Endothelial cell of umbilical vein (primary cell): ENCODE measurements at regions not wholly inside any gene's neighbourhood (a gene's known extent, or its start where the extent isn't known, plus 50 kb on each side); places are given as distances from the start of the nearest gene placed in this dataset.

ENCODE experiments used
- BruUV-seq: library from RNA; stranded (reverse); fragments of 400-500 nt; replicated peaks from 2 replicates; lab custom pipeline; 2021; lab: Mats Ljungman, UMichigan
- CTCF ChIA-PET: fragments of 300-600, 350-600 bp; sonication (Branson Sonifier 250); formaldehyde crosslinking; loops from one replicate; lab custom pipeline; 2021; ENCODE audit warnings: antibody characterized with exemption, inconsistent platforms; lab: Charles Lee
- POLR2A ChIA-PET: fragments of 300-600, 350-600 bp; sonication (Branson Sonifier 250); formaldehyde crosslinking; loops from one replicate; lab custom pipeline; 2021; ENCODE audit warnings: antibody characterized with exemption, inconsistent platforms; lab: Charles Lee
- DNase-seq: peaks from one replicate; pipeline ENCODE4 v3.0.0-alpha.2; 2011; ENCODE audit warnings: low read depth, low spot score
- FAIRE-seq: peaks from 2 replicates; lab custom pipeline; 2011; peaks lifted over from hg19 to GRCh38; lab: Jason Lieb, UNC
- H2AFZ ChIP-seq: 2 replicates; pipeline ENCODE4 v1.6.0; 2012; ENCODE audit warnings: low read depth, low read length, control low read depth, inconsistent platforms
- H3K27ac ChIP-seq: 2 replicates; pipeline ENCODE4 v1.5.1; 2011; ENCODE audit warnings: low read depth, mild to moderate bottlenecking, control low read depth, low read length, moderate library complexity; ENCODE audit not compliant: insufficient read depth
- H3K27me3 ChIP-seq, 2 experiments: 2 replicates each; pipeline versions ENCODE4 v1.6.0 to v1.6.1; 2011; ENCODE audit warnings: low read length in 2 of 2, mixed read lengths in 1 of 2; ENCODE audit not compliant: control insufficient read depth in 2 of 2, insufficient read depth in 2 of 2
- H3K36me3 ChIP-seq, 2 experiments: 2 replicates in 1 of 2; 3 replicates in 1 of 2; pipeline ENCODE4 v1.5.1; 2011; ENCODE audit warnings: low read length in 2 of 2, mild to moderate bottlenecking in 1 of 2, moderate library complexity in 1 of 2; ENCODE audit not compliant: control insufficient read depth in 2 of 2, insufficient read depth in 2 of 2; ENCODE audit errors: extremely low read depth in 1 of 2
- H3K4me1 ChIP-seq: 3 replicates; pipeline ENCODE4 v1.5.1; 2011; ENCODE audit warnings: mild to moderate bottlenecking, low read length; ENCODE audit not compliant: control insufficient read depth, insufficient read depth; ENCODE audit errors: extremely low read depth
- H3K4me2 ChIP-seq: 2 replicates; pipeline ENCODE4 v1.6.1; 2011; ENCODE audit warnings: low read length, control low read depth, mixed read lengths; ENCODE audit not compliant: insufficient read depth
- H3K4me3 ChIP-seq, 3 experiments: fragments of 200-600 bp in 1 of 3; sonication (generic), shearing (Covaris generic) in 1 of 3; replicated peaks in 1 of 3; 2 replicates each; pipeline ENCODE4 v1.5.1; 2011 to 2016; ENCODE audit warnings: control low read depth in 3 of 3, low read length in 3 of 3, mild to moderate bottlenecking in 2 of 3, inconsistent platforms in 1 of 3, low read depth in 1 of 3, moderate library complexity in 1 of 3; ENCODE audit not compliant: insufficient read depth in 1 of 3
- H3K79me2 ChIP-seq: 2 replicates; pipeline ENCODE4 v1.6.0; 2012; ENCODE audit warnings: low read length, inconsistent platforms; ENCODE audit not compliant: control insufficient read depth, insufficient read depth
- H3K9ac ChIP-seq: replicated peaks from 2 replicates; pipeline ENCODE3; 2011; ENCODE audit warnings: low read length, control low read depth; ENCODE audit not compliant: insufficient read depth; ENCODE audit errors: extremely low read depth
- H3K9me1 ChIP-seq: replicated peaks from 3 replicates; pipeline ENCODE4 v1.6.0; 2011; ENCODE audit warnings: mild to moderate bottlenecking, low read length; ENCODE audit not compliant: control insufficient read depth, insufficient read depth; ENCODE audit errors: extremely low read depth
- H3K9me3 ChIP-seq: replicated peaks from 2 replicates; pipeline ENCODE4 v1.5.1; 2012; ENCODE audit warnings: low read length, inconsistent platforms; ENCODE audit not compliant: control insufficient read depth, insufficient read depth
- H4K20me1 ChIP-seq: replicated peaks from 2 replicates; pipeline ENCODE3; 2011; ENCODE audit warnings: mild to moderate bottlenecking, low read length; ENCODE audit not compliant: control insufficient read depth, insufficient read depth; ENCODE audit errors: extremely low read depth
- EZH2 ChIP-seq: IDR thresholded peaks from 2 replicates; pipeline ENCODE4 v1.6.1; 2012; ENCODE audit warnings: borderline replicate concordance, low read depth, mild to moderate bottlenecking, moderate library complexity, low read length, inconsistent platforms; ENCODE audit not compliant: severe bottlenecking
- FOS ChIP-seq: IDR thresholded peaks from 2 replicates; pipeline ENCODE4 v1.6.1; 2011; ENCODE audit warnings: mild to moderate bottlenecking, low read length, moderate library complexity, borderline replicate concordance; ENCODE audit not compliant: insufficient read depth
- GATA2 ChIP-seq: IDR thresholded peaks from 2 replicates; pipeline ENCODE4 v1.7.0; 2011; ENCODE audit warnings: low read depth, mild to moderate bottlenecking, moderate library complexity, mixed read lengths, low read length; ENCODE audit not compliant: insufficient read length, insufficient read depth
- JUN ChIP-seq: IDR thresholded peaks from 2 replicates; pipeline ENCODE4 v1.6.1; 2011; ENCODE audit warnings: borderline replicate concordance, low read depth; ENCODE audit not compliant: insufficient read length, insufficient read depth
- MYC ChIP-seq: IDR thresholded peaks from one replicate; pipeline ENCODE4 v1.6.1; 2011; ENCODE audit warnings: mild to moderate bottlenecking, low read depth, low read length
- POLR2A ChIP-seq: IDR thresholded peaks from 2 replicates; pipeline ENCODE4 v1.6.1; 2012; ENCODE audit warnings: low read depth, mild to moderate bottlenecking, control low read depth, low read length
- POLR2AphosphoS5 ChIP-seq: IDR thresholded peaks from 2 replicates; pipeline ENCODE4 v1.6.1; 2012; ENCODE audit warnings: low read depth, mild to moderate bottlenecking, control low read depth, low read length, moderate library complexity; ENCODE audit not compliant: insufficient read depth
- dilution Hi-C: fragments of 300-500 bp; cut with MboI; formaldehyde crosslinking; loops from one replicate; pipeline ENCODE4 v1.15.0; 2019; ENCODE audit warnings: low sequenced_read_pairs; ENCODE audit not compliant: extremely low pct_ligation_motif_present
- intact Hi-C: fragments of 100-400 bp; cut with micrococcal nuclease; formaldehyde crosslinking; loops from one replicate; pipeline ENCODE4 v1.10.0; 2022
- TF ChIP-seq, protein P1 (sequence below), 2 donors: IDR thresholded peaks; 1 replicate in 1 of 2; 2 replicates in 1 of 2; pipeline ENCODE4 v1.5.1; 2011; ENCODE audit warnings: low read length in 2 of 2, mild to moderate bottlenecking in 2 of 2, moderate library complexity in 2 of 2, control low read depth in 1 of 2, inconsistent platforms in 1 of 2, low read depth in 1 of 2; ENCODE audit not compliant: insufficient read depth in 1 of 2; ENCODE audit errors: extremely low read depth in 1 of 2
- TF ChIP-seq, protein P2 (sequence below): IDR thresholded peaks from 2 replicates; pipeline ENCODE4 v1.6.1; 2011; ENCODE audit not compliant: insufficient read depth, insufficient read length

DNA sequence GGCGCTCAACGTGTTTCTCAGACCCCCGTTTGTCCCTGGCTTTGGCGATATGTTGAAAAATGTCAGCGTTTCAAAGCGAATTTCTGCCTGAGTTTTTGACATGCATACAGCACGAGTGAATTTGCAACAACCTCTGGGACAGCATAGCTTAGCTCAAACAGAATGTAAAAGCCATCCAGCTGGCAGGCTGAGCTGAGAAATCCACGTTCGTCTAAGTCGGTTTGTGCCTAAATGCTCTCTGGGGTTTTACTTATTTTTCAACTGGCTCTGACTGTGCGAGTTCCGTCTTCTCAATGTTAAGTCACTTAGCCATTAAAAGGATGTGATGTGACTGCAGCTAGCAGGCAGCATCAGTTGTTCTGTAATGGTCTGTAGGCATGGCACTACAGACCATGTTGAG is 243.5 kb upstream of the SLCO3A1 start:
- ChIA-PET CTCF (no interaction called here), POLR2A (no interaction called here)
- no peaks in the 10 kb centered on the region for H3K27me3 ChIP-seq
- no peaks in the 10 kb centered on the region for H3K9me1 ChIP-seq
- no peaks in the 10 kb centered on the region for H3K79me2 ChIP-seq
- intact Hi-C loops: no loop called here
- peaks cover under 1% of the 10 kb centered on the region for H3K9me3 ChIP-seq
- no peak overlapping the region for H3K9ac ChIP-seq
- no peak overlapping the region for H2AFZ ChIP-seq
- no peaks in the 10 kb centered on the region for H3K4me1 ChIP-seq
- no peaks in the 10 kb centered on the region for H4K20me1 ChIP-seq
- no peak overlapping the region for H3K27ac ChIP-seq
- DNase-seq (no peak), FAIRE-seq (no peak)
- BruUV-seq: no TSS peak
- dilution Hi-C loops: no loop called here
- no peak overlapping the region for H3K4me2 ChIP-seq
- H3K4me3 ChIP-seq: no peak overlapping the region
- no peaks in the 10 kb centered on the region for H3K36me3 ChIP-seq
- no peak for TF ChIP-seq GATA2
- TF ChIP-seq, protein P1, sequence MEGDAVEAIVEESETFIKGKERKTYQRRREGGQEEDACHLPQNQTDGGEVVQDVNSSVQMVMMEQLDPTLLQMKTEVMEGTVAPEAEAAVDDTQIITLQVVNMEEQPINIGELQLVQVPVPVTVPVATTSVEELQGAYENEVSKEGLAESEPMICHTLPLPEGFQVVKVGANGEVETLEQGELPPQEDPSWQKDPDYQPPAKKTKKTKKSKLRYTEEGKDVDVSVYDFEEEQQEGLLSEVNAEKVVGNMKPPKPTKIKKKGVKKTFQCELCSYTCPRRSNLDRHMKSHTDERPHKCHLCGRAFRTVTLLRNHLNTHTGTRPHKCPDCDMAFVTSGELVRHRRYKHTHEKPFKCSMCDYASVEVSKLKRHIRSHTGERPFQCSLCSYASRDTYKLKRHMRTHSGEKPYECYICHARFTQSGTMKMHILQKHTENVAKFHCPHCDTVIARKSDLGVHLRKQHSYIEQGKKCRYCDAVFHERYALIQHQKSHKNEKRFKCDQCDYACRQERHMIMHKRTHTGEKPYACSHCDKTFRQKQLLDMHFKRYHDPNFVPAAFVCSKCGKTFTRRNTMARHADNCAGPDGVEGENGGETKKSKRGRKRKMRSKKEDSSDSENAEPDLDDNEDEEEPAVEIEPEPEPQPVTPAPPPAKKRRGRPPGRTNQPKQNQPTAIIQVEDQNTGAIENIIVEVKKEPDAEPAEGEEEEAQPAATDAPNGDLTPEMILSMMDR (IDR thresholded peaks at IDR 0.05; ENCODE audit: extremely low read depth in 1 of 2, insufficient read depth in 1 of 2, low read depth in 1 of 2, low read length in 2 of 2): no peak

DNA sequence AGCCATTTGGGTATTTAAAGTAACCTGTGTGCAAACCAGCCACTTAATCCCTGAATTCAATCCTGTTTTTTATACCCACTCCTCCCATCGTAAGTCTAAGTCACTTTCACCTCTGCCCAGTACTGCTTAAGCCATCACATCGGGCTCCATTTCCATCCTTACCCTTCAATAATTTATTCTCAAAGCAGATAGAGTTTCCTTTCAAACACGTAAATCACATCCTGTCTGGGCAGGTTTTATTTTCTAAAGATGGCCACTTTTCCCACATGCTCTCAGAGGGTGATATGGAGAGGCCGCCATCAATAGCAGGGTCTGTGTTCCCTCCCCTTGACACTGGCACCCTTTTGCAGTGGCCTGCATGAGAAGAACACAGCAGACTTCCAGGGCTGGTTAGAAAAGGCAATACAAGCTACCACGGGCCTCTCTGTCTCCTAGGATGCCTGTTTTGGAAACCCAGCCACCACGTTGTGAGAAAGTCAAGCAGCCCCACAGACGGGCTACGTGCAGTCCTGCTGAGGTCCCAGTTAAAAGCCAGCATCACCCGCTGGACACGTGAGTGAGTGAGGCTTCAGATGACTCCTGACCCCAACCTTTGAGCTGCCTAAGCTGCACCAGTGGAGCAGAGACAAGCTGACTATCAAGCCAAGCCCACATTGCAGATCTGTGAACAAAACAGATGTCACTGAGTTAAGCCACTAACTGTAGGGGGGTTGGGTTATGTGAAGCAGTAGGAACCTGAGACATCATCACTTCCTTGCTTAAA is 241.8 kb upstream of the SLCO3A1 start:
- intact Hi-C loops (no loop called here), dilution Hi-C loops (no loop called here)
- Histone ChIP-seq H2AFZ (no peak overlapping the region), H3K9me3 (peaks cover 3% of the 10 kb centered on the region), H3K9ac (no peak overlapping the region), H3K36me3 (no peaks in the 10 kb centered on the region), H3K79me2 (no peaks in the 10 kb centered on the region), H3K27ac (no peak overlapping the region), H3K9me1 (no peaks in the 10 kb centered on the region), H3K4me1 (no peaks in the 10 kb centered on the region), H3K4me2 (no peak overlapping the region), H3K4me3 (no peak overlapping the region), H4K20me1 (no peaks in the 10 kb centered on the region), H3K27me3 (no peaks in the 10 kb centered on the region)
- BruUV-seq: no TSS peak
- CTCF ChIA-PET: no interaction called here
- TF ChIP-seq POLR2A (no peak), MYC (no peak), JUN (no peak), EZH2 (no peak), FOS (no peak), POLR2AphosphoS5 (no peak), GATA2 (no peak)
- TF ChIP-seq, protein P2, sequence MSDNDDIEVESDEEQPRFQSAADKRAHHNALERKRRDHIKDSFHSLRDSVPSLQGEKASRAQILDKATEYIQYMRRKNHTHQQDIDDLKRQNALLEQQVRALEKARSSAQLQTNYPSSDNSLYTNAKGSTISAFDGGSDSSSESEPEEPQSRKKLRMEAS: no peak
- TF ChIP-seq, protein P1 (IDR thresholded peaks at IDR 0.05; ENCODE audit: extremely low read depth in 1 of 2, insufficient read depth in 1 of 2, low read depth in 1 of 2, low read length in 2 of 2): no peak
- POLR2A ChIA-PET: no interaction called here
- DNase-seq (no peak), FAIRE-seq (no peak)
